Skeletal muscle tissue (tissue), 3 donors: ENCODE measurements at regions not wholly inside any gene's neighbourhood (a gene's known extent, or its start where the extent isn't known, plus 50 kb on each side); places are given as distances from the start of the nearest gene placed in this dataset.
"Not testable (repeated sequence)": the region's sequence is repeated elsewhere in the genome, so short reads cannot be mapped to it uniquely, and the experiment has no call there.

Source experiments
- H3K27ac ChIP-seq: one replicate; pipeline ENCODE4 v1.7.0; 2013; ENCODE audit warnings: mild to moderate bottlenecking, low read depth, low read length, inconsistent platforms
- H3K27me3 ChIP-seq, 3 donors: one replicate each; pipeline ENCODE4 v1.7.0; 2013; ENCODE audit warnings: low read length in 3 of 3; ENCODE audit not compliant: control insufficient read depth in 3 of 3, insufficient read depth in 3 of 3
- H3K36me3 ChIP-seq, 3 donors: one replicate each; pipeline ENCODE4 v1.7.0; 2013; ENCODE audit warnings: low read length in 3 of 3; ENCODE audit not compliant: control insufficient read depth in 3 of 3, insufficient read depth in 3 of 3
- H3K4me1 ChIP-seq, 3 donors: one replicate each; pipeline ENCODE4 v1.7.0; 2013; ENCODE audit warnings: low read length in 3 of 3, mild to moderate bottlenecking in 3 of 3; ENCODE audit not compliant: control insufficient read depth in 3 of 3, insufficient read depth in 3 of 3
- H3K4me3 ChIP-seq, 3 donors: one replicate each; pipeline ENCODE4 v1.7.0; 2013; ENCODE audit warnings: low read length in 3 of 3
- H3K9ac ChIP-seq, 3 donors: one replicate each; pipeline ENCODE4 v1.7.0; 2013; ENCODE audit warnings: low read length in 3 of 3, mild to moderate bottlenecking in 3 of 3, moderate library complexity in 2 of 3, low read depth in 1 of 3
- H3K9me3 ChIP-seq, 3 donors: one replicate each; pipeline ENCODE4 v1.7.0; 2013; ENCODE audit warnings: low read length in 3 of 3; ENCODE audit not compliant: control insufficient read depth in 3 of 3
- donor health status: Osteomylitis.

- H3K4me1 ChIP-seq = no peaks in the 10 kb centered on the region
- H3K27me3 ChIP-seq = no peaks in the 10 kb centered on the region
- no peak overlapping the region for H3K4me3 ChIP-seq
- no peaks in the 10 kb centered on the region for H3K36me3 ChIP-seq
- no peak overlapping the region for H3K9ac ChIP-seq
- no peaks in the 10 kb centered on the region for H3K9me3 ChIP-seq
- no peak overlapping the region for H3K27ac ChIP-seq
Observed at GRCh38 chr2:194705398-194705797, 951.6 kb upstream of the SLC39A10 start.

GRCh38 chr2:194700726-194701125 is 956.3 kb upstream of the SLC39A10 start:
- Histone ChIP-seq H3K4me3 (no peak overlapping the region), H3K4me1 (no peaks in the 10 kb centered on the region), H3K27me3 (no peaks in the 10 kb centered on the region), H3K27ac (no peak overlapping the region), H3K9ac (no peak overlapping the region), H3K9me3 (no peaks in the 10 kb centered on the region), H3K36me3 (no peaks in the 10 kb centered on the region)

GRCh38 chr2:194700116-194700515 is 956.9 kb upstream of the SLC39A10 start:
- no peak overlapping the region for H3K4me3 ChIP-seq
- H3K27ac ChIP-seq = no peak overlapping the region
- no peaks in the 10 kb centered on the region for H3K9me3 ChIP-seq

GRCh38 chr2:194698012-194698411 is 959.0 kb upstream of the SLC39A10 start:
- Histone ChIP-seq H3K27me3 (no peaks in the 10 kb centered on the region), H3K9ac (no peak overlapping the region), H3K9me3 (no peaks in the 10 kb centered on the region), H3K36me3 (no peaks in the 10 kb centered on the region), H3K4me1 (no peaks in the 10 kb centered on the region), H3K4me3 (no peak overlapping the region), H3K27ac (no peak overlapping the region)

More at GRCh38 chr2:194700116-194700515, 956.9 kb upstream of the SLC39A10 start:
- no peaks in the 10 kb centered on the region for H3K4me1 ChIP-seq
- H3K27me3 ChIP-seq = no peaks in the 10 kb centered on the region
- no peak overlapping the region for H3K9ac ChIP-seq
- no peaks in the 10 kb centered on the region for H3K36me3 ChIP-seq

- no peak overlapping the region for H3K4me3 ChIP-seq
- H3K27ac ChIP-seq = no peak overlapping the region
- no peaks in the 10 kb centered on the region for H3K9me3 ChIP-seq
- H3K4me1 ChIP-seq = no peaks in the 10 kb centered on the region
- H3K9ac ChIP-seq = no peak overlapping the region
- H3K36me3 ChIP-seq = no peaks in the 10 kb centered on the region
- H3K27me3 ChIP-seq = no peaks in the 10 kb centered on the region
Observed at GRCh38 chr2:194697439-194697838, 959.6 kb upstream of the SLC39A10 start.

GRCh38 chr2:194696690-194697089 is 960.3 kb upstream of the SLC39A10 start:
- Histone ChIP-seq H3K9ac (no peak overlapping the region), H3K4me3 (no peak overlapping the region), H3K36me3 (no peaks in the 10 kb centered on the region)

GRCh38 chr2:194686569-194686968 is 970.5 kb upstream of the SLC39A10 start:
- no peak overlapping the region for H3K27ac ChIP-seq
- no peaks in the 10 kb centered on the region for H3K27me3 ChIP-seq
- H3K4me1 ChIP-seq = no peaks in the 10 kb centered on the region
- no peaks in the 10 kb centered on the region for H3K36me3 ChIP-seq
- no peaks in the 10 kb centered on the region for H3K9me3 ChIP-seq
- H3K4me3 ChIP-seq = no peak overlapping the region
- H3K9ac ChIP-seq = no peak overlapping the region

More at GRCh38 chr2:194696690-194697089, 960.3 kb upstream of the SLC39A10 start:
- no peaks in the 10 kb centered on the region for H3K27me3 ChIP-seq
- H3K9me3 ChIP-seq = no peaks in the 10 kb centered on the region
- H3K4me1 ChIP-seq = no peaks in the 10 kb centered on the region
- H3K27ac ChIP-seq = no peak overlapping the region

GRCh38 chr2:194674043-194674442 is 983.0 kb upstream of the SLC39A10 start:
- Histone ChIP-seq H3K9me3 (no peaks in the 10 kb centered on the region), H3K27me3 (peaks cover 0 to 3% (median 0%) of the 10 kb centered on the region in 3 donors), H3K36me3 (no peaks in the 10 kb centered on the region), H3K4me1 (no peaks in the 10 kb centered on the region), H3K9ac (no peak overlapping the region), H3K27ac (no peak overlapping the region), H3K4me3 (no peak overlapping the region)

- Histone ChIP-seq H3K4me1 (no peaks in the 10 kb centered on the region), H3K9ac (no peak overlapping the region), H3K4me3 (no peak overlapping the region), H3K27ac (no peak overlapping the region), H3K27me3 (peaks cover 0 to 3% (median 0%) of the 10 kb centered on the region in 3 donors), H3K36me3 (no peaks in the 10 kb centered on the region), H3K9me3 (no peaks in the 10 kb centered on the region)
Observed at GRCh38 chr2:194672994-194673393, 984.0 kb upstream of the SLC39A10 start.

GRCh38 chr2:194661431-194661830 is 995.6 kb upstream of the SLC39A10 start:
- Histone ChIP-seq H3K36me3 (no peaks in the 10 kb centered on the region), H3K9ac (no peak overlapping the region), H3K9me3 (no peaks in the 10 kb centered on the region), H3K27ac (no peak overlapping the region), H3K4me1 (no peaks in the 10 kb centered on the region), H3K4me3 (no peak overlapping the region), H3K27me3 (no peaks in the 10 kb centered on the region)

GRCh38 chr2:194639057-194639456 is 1018.0 kb upstream of the SLC39A10 start:
- not testable (repeated sequence) for H3K9me3 ChIP-seq, H3K4me1 ChIP-seq, H3K9ac ChIP-seq, H3K27me3 ChIP-seq, H3K4me3 ChIP-seq, H3K36me3 ChIP-seq, H3K27ac ChIP-seq
